ENCODE measurements at regions not wholly inside any gene's neighbourhood (a gene's known extent, or its start where the extent isn't known, plus 50 kb on each side); places are given as distances from the start of the nearest gene placed in this dataset.

DNA sequence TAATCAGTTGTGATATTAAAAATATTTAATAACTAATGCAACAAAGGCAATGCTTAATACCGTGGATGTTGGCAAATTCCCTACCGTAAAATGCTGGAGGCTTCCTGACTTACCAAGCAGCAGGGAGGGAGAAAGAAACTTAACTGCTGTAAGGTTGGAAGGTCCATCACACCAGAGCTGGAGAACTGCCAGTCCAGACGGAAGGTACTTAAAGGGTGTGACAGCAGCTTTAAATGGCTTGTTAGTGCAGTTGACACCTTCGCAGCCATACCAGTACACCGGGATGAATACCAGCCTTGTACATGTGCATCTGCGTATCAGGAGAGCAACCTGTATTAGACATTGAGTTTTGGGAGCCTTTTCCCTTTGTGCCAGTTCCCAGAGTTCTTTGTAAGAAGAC, 269.5 kb upstream of the NCAM2 start:
- DNase-seq: no peak

GRCh38 chr21:20729376-20729775, 268.8 kb upstream of the NCAM2 start:
- no peak for DNase-seq

- no peak for DNase-seq
Observed at GRCh38 chr21:20730441-20730840, 267.8 kb upstream of the NCAM2 start.

DNA sequence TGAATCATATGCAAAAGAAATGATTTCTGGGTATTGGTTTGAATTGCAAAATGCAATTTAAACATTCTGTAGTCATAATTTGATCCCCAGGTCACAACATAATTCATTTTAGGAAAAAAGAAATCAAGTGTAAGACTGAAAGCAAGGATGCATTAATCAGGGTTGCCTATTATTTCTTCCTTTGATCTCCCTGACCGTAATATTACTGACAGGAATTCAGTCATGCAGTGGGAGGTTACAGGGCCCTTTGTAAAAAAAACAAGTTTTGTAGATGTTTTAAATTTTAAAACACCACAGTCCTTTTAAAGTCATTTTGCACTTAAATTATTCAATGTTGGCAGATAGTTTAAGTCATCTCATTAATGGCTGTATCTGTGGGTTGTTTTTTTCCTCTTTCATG, 263.0 kb upstream of the NCAM2 start:
- no peak for DNase-seq

- DNase-seq: no peak
Observed at GRCh38 chr21:20737227-20737913, 260.8 kb upstream of the NCAM2 start.

- no peak for DNase-seq
Observed at GRCh38 chr21:20739421-20739820, 258.8 kb upstream of the NCAM2 start.

DNA sequence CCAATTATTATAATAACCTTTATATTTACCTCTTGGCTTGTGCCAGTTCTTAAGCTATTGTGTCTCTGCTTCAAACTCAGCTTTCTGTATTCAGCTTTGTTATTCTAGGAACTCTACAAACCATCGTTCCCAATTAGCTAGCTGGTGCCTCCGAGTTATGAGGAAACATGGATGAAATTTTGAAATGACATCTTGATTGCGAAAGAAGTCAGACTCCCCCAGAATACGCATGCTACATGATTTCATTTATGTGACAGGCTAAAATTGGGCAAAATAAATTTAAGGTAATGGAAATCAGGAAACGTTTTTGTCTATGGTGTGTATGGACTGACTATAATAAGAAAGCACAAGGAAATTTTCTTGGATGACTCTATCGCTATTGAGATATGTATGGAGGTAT, 256.8 kb upstream of the NCAM2 start:
- DNase-seq: no peak

- no peak for DNase-seq
Observed at GRCh38 chr21:20760221-20760620, 238.0 kb upstream of the NCAM2 start.

DNA sequence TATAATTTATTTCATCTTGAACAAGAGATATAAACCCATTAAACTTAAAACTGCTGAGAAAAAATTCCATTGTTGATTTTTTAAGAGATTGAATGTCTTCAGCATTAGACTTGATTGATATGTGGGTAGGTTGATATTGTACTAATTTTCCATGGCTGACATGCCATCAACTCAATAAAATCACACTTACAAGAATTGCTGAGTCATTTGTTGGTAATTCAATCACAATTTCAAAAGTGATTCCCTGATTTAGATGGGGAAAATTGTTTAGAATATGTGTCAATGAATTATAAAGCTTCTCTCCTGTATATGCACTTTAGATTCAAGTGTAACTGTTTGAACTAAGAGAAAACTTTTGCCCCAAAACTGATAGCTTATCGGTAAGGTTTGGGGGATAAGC, 223.5 kb upstream of the NCAM2 start:
- DNase-seq: no peak

DNA sequence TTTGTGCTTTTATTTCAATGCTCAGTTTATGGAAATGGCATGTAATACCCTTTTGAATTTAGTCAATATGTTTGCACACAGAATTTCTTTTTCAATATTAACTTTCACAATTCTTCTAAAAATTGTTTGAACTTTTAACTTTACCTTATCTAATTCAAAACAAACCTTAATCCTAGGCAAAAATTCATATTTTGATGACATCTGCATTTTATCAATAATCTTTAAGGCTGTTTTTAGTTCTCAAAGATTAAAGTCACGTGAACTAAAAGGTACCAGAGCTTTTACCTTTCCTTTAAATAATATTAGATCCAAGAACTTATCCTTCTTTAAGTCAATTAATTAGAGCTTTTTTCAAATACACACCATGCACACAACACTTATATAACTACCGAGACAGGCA, 218.9 kb upstream of the NCAM2 start:
- no peak for DNase-seq

GRCh38 chr21:20783611-20784010, 214.6 kb upstream of the NCAM2 start:
- no peak for DNase-seq

- DNase-seq: no peak
Observed at GRCh38 chr21:20789729-20790500, 208.3 kb upstream of the NCAM2 start.

- DNase-seq: no peak
Observed at GRCh38 chr21:20800106-20800505, 198.1 kb upstream of the NCAM2 start.

DNA sequence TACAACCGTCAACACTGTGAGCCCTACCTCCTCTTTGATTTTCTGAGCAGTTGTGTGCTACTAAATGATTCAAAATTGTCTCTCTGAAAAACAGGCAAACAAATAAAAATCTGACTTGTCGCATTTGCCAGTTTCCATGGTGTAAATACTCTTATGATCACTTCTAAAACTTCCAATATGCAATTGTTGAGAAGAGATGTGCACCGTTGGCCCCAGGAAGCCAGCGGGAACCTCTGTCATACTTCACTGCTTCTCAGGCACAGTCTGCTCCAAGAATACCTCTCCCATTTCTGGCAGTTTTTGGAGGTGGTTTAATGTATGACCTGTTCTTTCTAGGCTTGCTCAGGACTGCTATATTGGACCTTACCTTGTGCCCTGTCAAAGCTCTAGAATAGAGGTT, 196.0 kb upstream of the NCAM2 start:
- no peak for DNase-seq

- no peak for DNase-seq
Observed at GRCh38 chr21:20802631-20803260, 195.5 kb upstream of the NCAM2 start.

GRCh38 chr21:20811702-20812101, 186.5 kb upstream of the NCAM2 start:
- no peak for DNase-seq

- no peak for DNase-seq
Observed at GRCh38 chr21:20814090-20814489, 184.1 kb upstream of the NCAM2 start.

DNA sequence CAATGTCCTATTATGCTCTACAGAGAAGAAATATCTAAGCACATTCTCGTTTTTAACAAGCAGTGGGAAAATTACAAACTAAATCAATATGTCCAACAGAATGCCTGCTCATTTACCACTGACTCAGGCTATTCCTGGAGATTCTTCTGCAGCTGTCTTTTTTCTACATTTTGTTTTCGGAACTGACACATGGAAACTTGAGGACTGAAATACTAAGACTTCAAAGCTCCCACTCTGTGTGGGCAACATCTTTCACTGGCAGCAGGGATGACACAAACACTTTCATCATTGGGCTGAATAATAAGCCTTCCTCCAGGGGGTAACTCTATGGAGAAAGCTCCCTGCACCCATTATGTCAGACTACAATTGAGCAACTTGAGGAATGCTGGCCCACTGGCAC, 175.5 kb upstream of the NCAM2 start:
- no peak for DNase-seq

GRCh38 chr21:20852866-20853265, 145.3 kb upstream of the NCAM2 start:
- no peak for DNase-seq

GRCh38 chr21:20856926-20857325, 141.3 kb upstream of the NCAM2 start:
- no peak for DNase-seq

DNA sequence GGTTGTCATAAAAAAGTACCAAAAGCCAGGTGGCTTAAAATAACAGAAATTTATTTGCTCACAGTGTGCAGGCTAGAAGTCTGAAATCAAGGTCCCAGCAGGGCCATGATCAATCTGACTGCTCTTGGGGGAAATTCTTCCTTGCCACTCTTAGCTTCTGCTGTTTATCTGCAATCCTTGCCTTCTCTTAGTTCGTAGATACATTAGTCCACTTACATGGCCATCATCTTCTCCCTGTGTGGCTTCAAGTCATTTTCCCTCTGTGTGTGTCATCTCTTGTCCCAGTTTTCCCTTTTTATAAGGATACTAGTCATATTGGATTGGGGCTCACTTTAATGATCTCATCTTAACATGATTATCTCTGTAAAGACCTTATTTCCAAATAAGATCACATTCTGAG, 124.0 kb upstream of the NCAM2 start:
- DNase-seq: no peak

- DNase-seq: no peak
Observed at GRCh38 chr21:20875742-20876141, 122.5 kb upstream of the NCAM2 start.

GRCh38 chr21:20877976-20878375, 120.2 kb upstream of the NCAM2 start:
- no peak for DNase-seq
